COLO829 (cell line): ENCODE measurements at regions not wholly inside any gene's neighbourhood (a gene's known extent, or its start where the extent isn't known, plus 50 kb on each side); places are given as distances from the start of the nearest gene placed in this dataset.

ENCODE experiments used
- DNase-seq: peaks from one replicate; pipeline ENCODE4 v3.0.0; 2012; ENCODE audit warnings: low spot score

GRCh38 chr2:223386189-223386588 is 216.0 kb downstream of the SCG2 start:
- no peak for DNase-seq

GRCh38 chr2:223386984-223387383 is 215.2 kb downstream of the SCG2 start:
- no peak for DNase-seq

- no peak for DNase-seq
Measured at GRCh38 chr2:223389624-223390023, 212.5 kb downstream of the SCG2 start.

GRCh38 chr2:223396993-223397392 is 205.2 kb downstream of the SCG2 start:
- DNase-seq = no peak

- DNase-seq = no peak
Measured at GRCh38 chr2:223399357-223399957, 202.7 kb downstream of the SCG2 start.

- DNase-seq = no peak
Measured at GRCh38 chr2:223404616-223405015, 197.5 kb downstream of the SCG2 start.

GRCh38 chr2:223414646-223415045 is 187.5 kb downstream of the SCG2 start:
- DNase-seq = no peak

- no peak for DNase-seq
Measured at GRCh38 chr2:223415071-223415470, 187.1 kb downstream of the SCG2 start.

- peak; percentile 65 for DNase-seq
Measured at GRCh38 chr2:223416815-223417610, 185.1 kb downstream of the SCG2 start.

GRCh38 chr2:223418131-223418530 is 184.0 kb downstream of the SCG2 start:
- DNase-seq = no peak

- DNase-seq = no peak
Measured at GRCh38 chr2:223418604-223419199, 183.5 kb downstream of the SCG2 start.

- DNase-seq = no peak
Measured at GRCh38 chr2:223420048-223420447, 182.1 kb downstream of the SCG2 start.

- no peak for DNase-seq
Measured at GRCh38 chr2:223431479-223431878, 170.7 kb downstream of the SCG2 start.

- DNase-seq = no peak
Measured at GRCh38 chr2:223433461-223433860, 168.7 kb downstream of the SCG2 start.

GRCh38 chr2:223437788-223438187 is 164.4 kb downstream of the SCG2 start:
- DNase-seq = no peak

GRCh38 chr2:223439184-223439583 is 163.0 kb downstream of the SCG2 start:
- DNase-seq = no peak

- no peak for DNase-seq
Measured at GRCh38 chr2:223439786-223440185, 162.4 kb downstream of the SCG2 start.

- DNase-seq = no peak
Measured at GRCh38 chr2:223442847-223443246, 159.3 kb downstream of the SCG2 start.

GRCh38 chr2:223450246-223450645 is 151.9 kb downstream of the SCG2 start:
- DNase-seq = no peak

GRCh38 chr2:223457301-223457700 is 144.9 kb downstream of the SCG2 start:
- DNase-seq = no peak

- peak; percentile 49 for DNase-seq
Measured at GRCh38 chr2:223459328-223459939, 142.7 kb downstream of the SCG2 start.

- DNase-seq = no peak
Measured at GRCh38 chr2:223460209-223460608, 142.0 kb downstream of the SCG2 start.

- peak; percentile 50 for DNase-seq
Measured at GRCh38 chr2:223460774-223461211, 141.4 kb downstream of the SCG2 start.
